ENCODE measurements at regions not wholly inside any gene's neighbourhood (a gene's known extent, or its start where the extent isn't known, plus 50 kb on each side); places are given as distances from the start of the nearest gene placed in this dataset.

- H3K36me3 ChIP-seq: no peaks in the 10 kb centered on the region
- ATAC-seq: no peak
- no peaks in the 10 kb centered on the region for H3K9me3 ChIP-seq
- TF ChIP-seq CTCF (IDR thresholded peaks at IDR 0.05): no peak
- DNase-seq: no peak
- no peak overlapping the region for H3K27ac ChIP-seq
- H3K4me1 ChIP-seq: no peaks in the 10 kb centered on the region
- intact Hi-C loops (cut with DNase I): no loop called here
- no peaks in the 10 kb centered on the region for H3K27me3 ChIP-seq
- H3K4me3 ChIP-seq: no peak overlapping the region
Observed at GRCh38 chr13:83311886-83312577, 570.2 kb downstream of the SLITRK1 start.

GRCh38 chr13:83298617-83299016, 583.7 kb downstream of the SLITRK1 start:
- Histone ChIP-seq H3K36me3 (no peaks in the 10 kb centered on the region), H3K4me3 (no peak overlapping the region), H3K4me1 (no peaks in the 10 kb centered on the region), H3K9me3 (no peaks in the 10 kb centered on the region), H3K27ac (no peak overlapping the region), H3K27me3 (no peaks in the 10 kb centered on the region)
- intact Hi-C loops (cut with DNase I): no loop called here
- ATAC-seq: no peak
- no peak for TF ChIP-seq CTCF (IDR thresholded peaks at IDR 0.05)
- no peak for DNase-seq

- Histone ChIP-seq H3K9me3 (no peaks in the 10 kb centered on the region), H3K36me3 (no peaks in the 10 kb centered on the region), H3K4me3 (no peak overlapping the region), H3K27me3 (no peaks in the 10 kb centered on the region), H3K27ac (no peak overlapping the region), H3K4me1 (no peaks in the 10 kb centered on the region)
- intact Hi-C loops (cut with DNase I): no loop called here
- DNase-seq (no peak), ATAC-seq (no peak)
- no peak for TF ChIP-seq CTCF (IDR thresholded peaks at IDR 0.05)
Observed at GRCh38 chr13:83297586-83298290, 584.5 kb downstream of the SLITRK1 start.

- no peak for DNase-seq
- H3K4me1 ChIP-seq: no peaks in the 10 kb centered on the region
Observed at GRCh38 chr13:83295686-83296085, 586.6 kb downstream of the SLITRK1 start.

GRCh38 chr13:83286737-83287136, 595.5 kb downstream of the SLITRK1 start:
- DNase-seq (no peak), ATAC-seq (no peak)
- H3K4me1 ChIP-seq: no peaks in the 10 kb centered on the region
- TF ChIP-seq CTCF (IDR thresholded peaks at IDR 0.05): no peak
- no peaks in the 10 kb centered on the region for H3K36me3 ChIP-seq
- intact Hi-C loops (cut with DNase I): no loop called here
- H3K27me3 ChIP-seq: no peaks in the 10 kb centered on the region
- H3K9me3 ChIP-seq: no peaks in the 10 kb centered on the region
- H3K27ac ChIP-seq: no peak overlapping the region
- H3K4me3 ChIP-seq: no peak overlapping the region

More at GRCh38 chr13:83295686-83296085, 586.6 kb downstream of the SLITRK1 start:
- Histone ChIP-seq H3K9me3 (no peaks in the 10 kb centered on the region), H3K27ac (no peak overlapping the region), H3K27me3 (no peaks in the 10 kb centered on the region), H3K4me3 (no peak overlapping the region), H3K36me3 (no peaks in the 10 kb centered on the region)
- TF ChIP-seq CTCF (IDR thresholded peaks at IDR 0.05): no peak
- no peak for ATAC-seq
- intact Hi-C loops (cut with DNase I): no loop called here
